ENCODE measurements at regions not wholly inside any gene's neighbourhood (a gene's known extent, or its start where the extent isn't known, plus 50 kb on each side); places are given as distances from the start of the nearest gene placed in this dataset.

DNA sequence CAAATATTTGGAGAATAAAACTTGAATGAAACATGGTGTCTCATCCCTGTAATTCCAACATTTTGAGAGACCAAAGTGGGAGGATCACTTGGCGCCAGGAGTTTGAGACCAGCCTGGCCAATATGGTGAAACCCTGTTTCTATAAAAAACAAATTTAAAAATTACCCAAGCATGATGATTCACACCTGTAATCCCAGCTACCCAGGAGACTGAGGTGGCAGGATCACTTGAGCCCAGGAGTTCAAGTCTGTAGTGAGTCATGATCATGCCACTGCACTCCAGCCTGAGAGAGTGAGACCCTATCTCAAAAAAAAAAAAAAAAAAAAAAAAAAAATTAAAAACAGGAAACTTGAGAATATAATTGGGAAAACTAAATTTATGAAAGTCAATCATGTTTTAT is 481.1 kb downstream of the SEMA3D start:
- H3K4me1 ChIP-seq (ENCODE audit: low read depth) = no peaks in the 10 kb centered on the region
- H3K36me3 ChIP-seq (ENCODE audit: low read depth) = no peaks in the 10 kb centered on the region
- ATAC-seq (no peak), DNase-seq (no peak)
- no peak overlapping the region for H3K4me3 ChIP-seq
- intact Hi-C loops (cut with DNase I, micrococcal nuclease) = no loop called here
- H3K9me3 ChIP-seq = no peaks in the 10 kb centered on the region
- TF ChIP-seq, protein P1, sequence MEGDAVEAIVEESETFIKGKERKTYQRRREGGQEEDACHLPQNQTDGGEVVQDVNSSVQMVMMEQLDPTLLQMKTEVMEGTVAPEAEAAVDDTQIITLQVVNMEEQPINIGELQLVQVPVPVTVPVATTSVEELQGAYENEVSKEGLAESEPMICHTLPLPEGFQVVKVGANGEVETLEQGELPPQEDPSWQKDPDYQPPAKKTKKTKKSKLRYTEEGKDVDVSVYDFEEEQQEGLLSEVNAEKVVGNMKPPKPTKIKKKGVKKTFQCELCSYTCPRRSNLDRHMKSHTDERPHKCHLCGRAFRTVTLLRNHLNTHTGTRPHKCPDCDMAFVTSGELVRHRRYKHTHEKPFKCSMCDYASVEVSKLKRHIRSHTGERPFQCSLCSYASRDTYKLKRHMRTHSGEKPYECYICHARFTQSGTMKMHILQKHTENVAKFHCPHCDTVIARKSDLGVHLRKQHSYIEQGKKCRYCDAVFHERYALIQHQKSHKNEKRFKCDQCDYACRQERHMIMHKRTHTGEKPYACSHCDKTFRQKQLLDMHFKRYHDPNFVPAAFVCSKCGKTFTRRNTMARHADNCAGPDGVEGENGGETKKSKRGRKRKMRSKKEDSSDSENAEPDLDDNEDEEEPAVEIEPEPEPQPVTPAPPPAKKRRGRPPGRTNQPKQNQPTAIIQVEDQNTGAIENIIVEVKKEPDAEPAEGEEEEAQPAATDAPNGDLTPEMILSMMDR (IDR thresholded peaks at IDR 0.05) = no peak

DNA sequence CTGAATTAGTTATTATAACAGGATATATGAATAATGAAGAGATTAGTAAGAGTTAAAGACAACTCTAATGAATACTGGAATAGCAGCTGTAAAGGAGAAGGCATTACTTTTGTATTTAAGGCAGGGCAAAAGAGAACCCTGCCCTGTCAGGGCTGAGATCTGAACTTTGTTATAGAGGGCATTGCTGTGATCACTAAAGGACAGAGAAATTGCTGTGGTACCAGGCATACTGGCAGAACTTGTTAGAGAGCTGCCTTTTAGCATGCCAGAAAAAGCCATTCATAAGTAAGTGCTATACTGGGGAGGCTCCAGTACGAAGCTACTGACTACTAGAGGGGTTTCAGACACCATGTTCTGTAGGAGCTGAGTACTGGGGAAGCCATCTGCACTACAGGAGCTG is 481.8 kb downstream of the SEMA3D start:
- H3K36me3 ChIP-seq (ENCODE audit: low read depth) = no peaks in the 10 kb centered on the region
- TF ChIP-seq, protein P1 (IDR thresholded peaks at IDR 0.05) = no peak
- no peak for DNase-seq
- no peak for ATAC-seq
- H3K4me3 ChIP-seq = no peak overlapping the region
- H3K9me3 ChIP-seq = no peaks in the 10 kb centered on the region
- intact Hi-C loops (cut with DNase I, micrococcal nuclease) = no loop called here
- H3K4me1 ChIP-seq (ENCODE audit: low read depth) = no peaks in the 10 kb centered on the region

DNA sequence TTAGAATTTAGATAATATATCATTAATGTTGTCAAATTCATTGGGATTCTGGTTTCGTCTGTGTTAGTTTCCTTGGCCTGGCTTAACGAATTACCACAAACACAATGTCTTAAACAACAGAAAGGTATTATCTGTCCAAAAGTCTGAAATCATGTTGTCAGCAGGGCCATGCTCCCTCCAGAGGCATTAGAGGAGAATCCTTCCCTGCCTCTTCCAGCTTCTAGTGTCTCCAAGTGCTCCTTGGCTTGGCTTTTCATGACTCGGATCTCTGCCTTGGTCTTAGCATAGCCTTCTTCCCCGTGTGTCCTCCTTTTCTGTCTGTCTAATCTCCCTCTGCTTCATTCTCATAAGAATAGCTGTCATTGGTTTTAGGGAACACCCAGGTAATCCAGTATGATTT is 482.5 kb downstream of the SEMA3D start:
- ATAC-seq (no peak), DNase-seq (no peak)
- Histone ChIP-seq H3K4me1 (ENCODE audit: low read depth) (no peaks in the 10 kb centered on the region), H3K9me3 (no peaks in the 10 kb centered on the region), H3K36me3 (ENCODE audit: low read depth) (no peaks in the 10 kb centered on the region), H3K4me3 (no peak overlapping the region)
- intact Hi-C loops (cut with DNase I, micrococcal nuclease) = no loop called here
- TF ChIP-seq, protein P1 (IDR thresholded peaks at IDR 0.05) = no peak

DNA sequence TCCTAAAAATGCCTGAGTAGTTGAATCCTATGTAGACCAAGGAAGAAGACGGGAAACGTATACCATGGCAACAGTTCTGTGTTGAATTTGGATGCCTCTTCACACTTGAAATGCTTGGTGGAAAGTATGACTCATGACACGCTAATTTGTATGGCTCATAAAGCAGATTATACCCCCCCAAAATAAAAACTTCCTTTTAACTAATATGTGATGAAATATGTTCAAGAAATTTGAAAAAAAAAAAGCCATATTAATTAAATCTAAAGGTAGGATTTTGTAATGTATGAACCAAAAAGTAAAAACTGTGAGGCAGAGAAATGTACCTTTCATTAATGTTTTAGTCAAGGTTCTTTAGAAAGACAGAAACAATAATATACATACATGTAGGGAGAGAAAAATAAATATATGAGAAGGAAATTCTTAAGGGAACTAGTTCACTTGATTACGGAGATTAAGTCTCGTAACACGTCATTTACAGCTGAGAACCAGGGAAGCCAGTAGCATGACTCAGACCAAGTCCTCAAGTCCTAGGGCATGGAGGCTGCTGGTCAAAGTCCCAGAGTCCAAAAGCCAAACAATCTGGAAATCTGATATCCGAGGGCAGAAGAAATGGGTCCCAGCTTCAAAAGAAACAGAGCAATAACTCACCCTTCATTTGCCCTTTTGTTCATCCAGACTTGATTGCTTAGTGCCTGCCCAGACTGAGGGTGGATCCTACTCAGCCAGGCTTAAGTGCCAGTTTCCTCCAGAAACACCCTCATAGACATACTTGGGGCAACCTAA is 485.1 kb downstream of the SEMA3D start:
- peak; percentile 76 for ATAC-seq
- TF ChIP-seq, protein P1 (IDR thresholded peaks at IDR 0.05) = no peak
- Histone ChIP-seq H3K36me3 (ENCODE audit: low read depth) (no peaks in the 10 kb centered on the region), H3K4me3 (no peak overlapping the region), H3K4me1 (ENCODE audit: low read depth) (no peaks in the 10 kb centered on the region), H3K9me3 (no peaks in the 10 kb centered on the region)
- intact Hi-C loops (cut with DNase I, micrococcal nuclease) = no loop called here
- peak in 1 of 3 donors; percentile 7 for DNase-seq

DNA sequence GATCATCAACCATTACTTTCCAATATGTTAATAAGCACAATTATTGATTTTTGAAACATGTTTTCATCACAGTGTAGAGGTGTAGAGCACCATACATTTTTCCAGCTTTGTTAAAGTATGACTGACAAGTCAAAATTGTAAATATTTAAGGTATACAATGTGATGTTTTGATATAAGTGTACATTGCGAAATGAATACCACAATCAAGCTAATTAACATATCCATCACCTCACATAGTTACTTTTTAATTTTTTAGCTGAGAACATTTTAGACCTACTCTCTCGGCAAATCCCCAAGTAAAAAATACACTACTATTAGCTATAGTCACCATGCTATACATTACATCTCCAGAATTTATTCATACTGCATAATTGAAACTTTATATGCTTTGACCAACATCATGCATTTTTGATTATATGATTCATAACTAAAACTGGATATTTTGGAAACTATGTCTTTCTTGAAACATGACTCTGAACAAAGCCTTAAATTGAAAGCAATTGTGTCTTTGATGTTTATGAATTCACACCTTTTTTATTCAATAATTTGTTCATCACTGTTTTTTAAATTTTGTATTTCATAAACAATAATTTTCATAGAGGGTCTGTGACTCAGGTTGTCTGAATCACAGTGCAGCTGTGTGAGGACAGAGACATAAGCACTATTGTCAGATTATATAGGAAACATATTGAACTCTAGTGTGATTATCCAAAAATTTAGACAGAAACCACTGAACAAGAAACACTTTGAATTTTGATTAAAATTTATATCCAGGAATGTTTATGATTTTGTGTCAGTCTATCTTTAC is 486.1 kb downstream of the SEMA3D start:
- ATAC-seq (no peak), DNase-seq (no peak)
- no peak overlapping the region for H3K4me3 ChIP-seq
- intact Hi-C loops (cut with DNase I, micrococcal nuclease) = no loop called here
- TF ChIP-seq, protein P1 (IDR thresholded peaks at IDR 0.05) = no peak
- H3K36me3 ChIP-seq (ENCODE audit: low read depth) = no peaks in the 10 kb centered on the region
- H3K4me1 ChIP-seq (ENCODE audit: low read depth) = no peaks in the 10 kb centered on the region
- no peaks in the 10 kb centered on the region for H3K9me3 ChIP-seq

Data from mucosa of descending colon (tissue), 3 donors.